Skin epidermis (tissue), 12 donors: ENCODE measurements at regions not wholly inside any gene's neighbourhood (a gene's known extent, or its start where the extent isn't known, plus 50 kb on each side); places are given as distances from the start of the nearest gene placed in this dataset.
A peak's percentile ranks its signal among the peaks of the same experiment; 100 is the strongest.
"Not testable (repeated sequence)": the region's sequence is repeated elsewhere in the genome, so short reads cannot be mapped to it uniquely, and the experiment has no call there.

ENCODE experiments used
- H3K27ac ChIP-seq, 21 experiments: fragments of 200-600 bp; sonication (generic) in 11 of 21; one replicate each; pipeline ENCODE4 v1.5.0; 2020; ENCODE audit warnings: mild to moderate bottlenecking in 3 of 21, inconsistent platforms in 2 of 21, moderate library complexity in 2 of 21
- H3K4me3 ChIP-seq, 7 experiments: fragments of 200-600 bp; sonication (generic) in 2 of 7; one replicate each; pipeline ENCODE4 v1.5.0; 2020; ENCODE audit warnings: inconsistent platforms in 2 of 7, mild to moderate bottlenecking in 2 of 7, moderate library complexity in 1 of 7

DNA sequence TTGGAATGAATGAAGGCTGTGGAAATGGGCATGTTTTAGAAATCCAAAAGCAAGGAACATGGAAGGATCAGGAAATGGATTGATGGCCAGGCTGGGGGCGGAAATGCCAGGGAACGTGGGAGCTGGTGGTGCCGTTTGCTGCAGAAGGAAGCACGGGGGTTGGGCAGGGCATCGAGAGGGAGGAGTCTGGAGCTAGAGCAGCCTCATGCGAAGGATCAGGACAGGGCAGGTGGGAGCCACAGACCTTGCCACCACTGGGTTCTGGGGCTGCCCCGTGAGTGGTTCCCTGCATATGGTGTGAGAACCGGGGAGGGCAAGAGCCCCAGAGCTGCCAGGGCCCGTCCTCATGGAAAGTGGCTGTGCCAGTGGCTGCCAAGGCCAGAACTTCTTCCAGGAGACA is 193.8 kb upstream of the ZNF32 start:
- peak overlapping the region in 5 of 21 experiments; percentile 3 to 52 (median 41) for H3K27ac ChIP-seq

DNA sequence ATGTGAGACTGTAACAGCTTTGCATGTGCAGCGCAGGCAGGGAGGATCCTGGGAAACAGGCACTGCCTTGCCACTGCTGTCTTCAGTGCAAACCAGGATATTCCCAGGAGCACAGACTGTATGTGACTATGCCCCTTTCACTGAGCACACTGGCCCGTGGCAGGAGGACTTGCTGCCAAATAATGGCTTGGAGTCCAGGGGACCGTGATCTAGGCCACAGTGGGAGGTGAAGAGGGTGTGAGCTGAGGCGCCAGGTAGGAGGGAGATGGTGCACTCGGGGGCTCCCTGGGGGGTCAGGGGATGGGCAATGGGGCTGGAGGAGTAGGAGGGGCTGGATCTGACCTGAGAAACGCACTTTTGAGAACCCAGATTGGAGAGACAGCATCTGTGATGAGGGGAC is 193.4 kb upstream of the ZNF32 start:
- Histone ChIP-seq H3K4me3 (no peak overlapping the region), H3K27ac (no peak overlapping the region)

More for the DNA sequence above, 193.8 kb upstream of the ZNF32 start:
- H3K4me3 ChIP-seq: no peak overlapping the region

- Histone ChIP-seq H3K27ac (no peak overlapping the region), H3K4me3 (no peak overlapping the region)
Observed at GRCh38 chr10:43839973-43840372, 191.3 kb upstream of the ZNF32 start.

DNA sequence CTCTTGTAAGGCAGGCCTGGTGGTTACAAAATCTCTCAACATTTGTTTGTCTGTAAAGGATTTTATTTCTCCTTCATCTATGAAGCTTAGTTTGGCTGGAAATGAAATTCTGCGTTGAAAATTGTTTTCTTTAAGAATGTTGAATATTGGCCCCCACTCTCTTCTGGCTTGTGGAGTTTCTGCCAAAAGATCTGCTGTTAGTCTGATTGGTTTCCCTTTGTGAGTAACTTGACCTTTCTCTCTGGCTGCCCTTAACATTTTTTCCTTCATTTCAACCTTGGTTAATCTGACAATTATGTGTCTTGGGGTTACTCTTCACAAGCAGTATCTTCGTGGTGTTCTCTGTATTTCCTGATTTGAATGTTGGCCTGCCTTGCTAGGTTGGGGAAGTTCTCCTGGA is 186.1 kb upstream of the ZNF32 start:
- H3K27ac ChIP-seq, H3K4me3 ChIP-seq: not testable (repeated sequence)

GRCh38 chr10:43827853-43828252 is 179.2 kb upstream of the ZNF32 start:
- no peak overlapping the region for H3K4me3 ChIP-seq
- no peak overlapping the region for H3K27ac ChIP-seq

DNA sequence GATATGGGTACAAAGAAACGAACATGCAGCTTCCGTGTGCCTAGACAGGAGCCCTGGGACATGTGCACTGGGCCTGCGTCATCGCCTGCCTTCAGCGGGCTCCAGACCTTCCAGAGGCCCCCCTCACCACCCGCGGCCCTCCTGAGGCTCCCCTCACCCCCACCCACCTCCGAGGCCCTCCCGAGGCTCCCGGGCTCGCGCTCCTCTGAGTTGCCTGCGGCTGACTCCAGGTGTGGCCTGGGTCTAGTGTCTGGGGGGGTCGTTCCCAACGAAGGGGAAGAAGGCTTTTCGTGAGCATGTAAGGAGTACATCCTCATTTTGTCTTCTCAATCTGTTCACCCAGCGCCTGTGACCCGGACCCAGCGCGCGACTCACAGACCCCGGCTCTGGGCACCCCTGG is 177.3 kb upstream of the ZNF32 start:
- Histone ChIP-seq H3K27ac (peak overlapping the region in 4 of 21 experiments; percentile 29 to 69 (median 58)), H3K4me3 (no peak overlapping the region)

GRCh38 chr10:43825421-43825820 is 176.7 kb upstream of the ZNF32 start:
- no peak overlapping the region for H3K4me3 ChIP-seq
- H3K27ac ChIP-seq: peak overlapping the region in 12 of 21 experiments; percentile 7 to 69 (median 55)

DNA sequence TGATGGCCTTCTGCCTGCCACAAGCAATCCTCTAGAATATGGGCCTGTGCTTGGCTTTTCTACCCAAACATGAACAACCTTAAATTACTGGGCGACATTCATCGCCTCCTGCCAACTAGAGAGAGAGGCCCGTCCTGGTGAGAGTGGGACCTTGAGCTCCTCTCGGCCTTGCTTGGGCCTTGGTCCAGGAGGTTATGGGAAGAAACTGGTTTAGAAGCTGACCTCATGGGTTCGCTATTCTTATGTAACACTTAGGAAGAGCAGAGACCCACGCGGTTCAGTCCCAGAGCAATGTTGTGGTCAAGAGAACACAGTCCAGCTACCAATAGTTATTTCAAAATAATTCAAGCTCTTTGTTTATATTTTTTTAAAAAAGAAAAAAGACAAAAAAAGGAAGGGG is 176.3 kb upstream of the ZNF32 start:
- H3K27ac ChIP-seq: peak overlapping the region in 13 of 21 experiments; percentile 15 to 73 (median 60)
- no peak overlapping the region for H3K4me3 ChIP-seq

GRCh38 chr10:43822631-43823580 is 174.2 kb upstream of the ZNF32 start:
- no peak overlapping the region for H3K4me3 ChIP-seq
- peak overlapping the region in 8 of 21 experiments; percentile 5 to 65 (median 38) for H3K27ac ChIP-seq

- peak overlapping the region in 1 of 21 experiments; percentile 14 for H3K27ac ChIP-seq
- H3K4me3 ChIP-seq: no peak overlapping the region
Observed at GRCh38 chr10:43821103-43821502, 172.4 kb upstream of the ZNF32 start.

GRCh38 chr10:43820663-43821062 is 172.0 kb upstream of the ZNF32 start:
- Histone ChIP-seq H3K4me3 (no peak overlapping the region), H3K27ac (peak overlapping the region in 1 of 21 experiments; percentile 14)

GRCh38 chr10:43819464-43820230 is 171.0 kb upstream of the ZNF32 start:
- H3K4me3 ChIP-seq: no peak overlapping the region
- no peak overlapping the region for H3K27ac ChIP-seq

DNA sequence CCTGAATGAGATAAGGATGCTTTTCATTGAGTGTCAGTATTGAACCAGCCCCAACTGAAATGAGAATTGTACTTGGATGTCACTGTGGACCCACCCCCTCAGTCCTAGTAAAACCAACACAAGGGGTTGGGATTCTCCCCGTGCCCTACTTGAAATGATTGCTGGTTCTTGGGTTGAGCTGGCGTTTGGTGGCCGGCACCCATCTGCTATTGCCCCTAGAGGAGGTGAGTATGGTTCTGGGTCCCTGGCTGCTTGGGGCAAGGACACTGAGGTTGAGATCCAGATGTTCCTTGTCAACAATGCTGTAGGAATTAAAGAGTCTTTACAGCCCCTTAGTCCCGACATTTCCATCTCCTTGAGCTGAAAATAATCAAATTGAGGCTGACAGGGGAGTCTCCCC is 170.0 kb upstream of the ZNF32 start:
- Histone ChIP-seq H3K27ac (no peak overlapping the region), H3K4me3 (no peak overlapping the region)

- Histone ChIP-seq H3K4me3 (no peak overlapping the region), H3K27ac (peak overlapping the region in 3 of 21 experiments; percentile 12 to 72 (median 42))
Observed at GRCh38 chr10:43817368-43817767, 168.7 kb upstream of the ZNF32 start.

- Histone ChIP-seq H3K4me3 (no peak overlapping the region), H3K27ac (peak overlapping the region in 5 of 21 experiments; percentile 12 to 72 (median 41))
Observed at GRCh38 chr10:43816351-43817321, 168.0 kb upstream of the ZNF32 start.

DNA sequence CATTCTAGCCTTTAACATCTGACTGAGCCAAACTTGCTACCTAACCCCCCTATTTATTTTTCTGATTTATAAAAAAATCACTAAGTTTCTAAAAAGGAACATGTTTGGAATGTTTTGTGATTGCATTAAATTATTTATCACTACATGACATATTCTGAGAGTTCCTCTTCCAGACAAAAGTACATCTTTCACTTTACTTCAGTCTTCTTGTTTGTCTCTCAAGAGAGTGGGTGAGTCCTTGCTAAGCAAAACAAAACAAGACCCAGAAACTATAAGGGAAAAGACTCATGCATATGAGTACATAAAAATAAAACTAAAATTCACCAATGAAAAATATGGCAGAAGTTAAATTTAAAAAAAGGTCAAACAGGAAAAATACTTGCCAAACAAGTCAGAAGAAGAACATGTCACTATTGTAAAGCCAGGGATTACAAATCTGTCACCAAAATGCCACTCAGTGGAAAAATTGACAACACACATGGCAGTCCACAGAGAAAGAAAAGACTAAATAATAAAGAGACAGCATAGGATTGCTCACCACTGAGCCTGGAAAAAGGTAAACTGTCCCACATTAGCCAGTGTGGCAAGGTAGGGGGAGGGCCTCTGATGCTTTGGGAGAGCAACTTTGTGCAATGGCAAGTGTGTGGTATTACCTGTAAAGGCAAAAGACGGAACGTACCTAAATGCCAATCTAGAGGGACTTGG is 166.7 kb upstream of the ZNF32 start:
- no peak overlapping the region for H3K4me3 ChIP-seq
- H3K27ac ChIP-seq: peak overlapping the region in 2 of 21 experiments; percentile 41 to 72

GRCh38 chr10:43814663-43815062 is 166.0 kb upstream of the ZNF32 start:
- Histone ChIP-seq H3K27ac (no peak overlapping the region), H3K4me3 (no peak overlapping the region)

DNA sequence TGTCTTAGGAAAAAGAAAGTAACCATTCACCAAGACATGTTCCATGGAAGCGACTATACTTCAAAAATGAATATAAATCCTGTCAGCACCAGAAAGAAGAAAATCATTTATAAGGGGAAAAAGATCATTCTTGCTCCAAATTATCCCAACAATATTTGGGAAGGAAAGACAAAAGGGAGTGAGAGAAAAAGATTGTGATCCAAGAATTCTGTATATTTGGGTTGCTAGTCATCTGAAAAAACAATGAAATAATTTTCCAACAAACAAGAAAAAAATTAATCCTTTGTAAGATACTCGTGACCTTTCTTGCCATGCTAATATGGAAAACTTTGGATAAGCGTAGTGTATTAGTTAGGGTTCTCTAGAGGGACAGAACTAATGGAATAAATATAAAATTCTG is 163.2 kb upstream of the ZNF32 start:
- no peak overlapping the region for H3K4me3 ChIP-seq
- H3K27ac ChIP-seq: peak overlapping the region in 1 of 21 experiments; percentile 25
